OCI-LY7 (cell line): ENCODE measurements at regions not wholly inside any gene's neighbourhood (a gene's known extent, or its start where the extent isn't known, plus 50 kb on each side); places are given as distances from the start of the nearest gene placed in this dataset.

Experiments used
- BruUV-seq: library from RNA; stranded (reverse); fragments of 400-500 nt; replicated peaks from 2 replicates; lab custom pipeline; 2021; lab: Mats Ljungman, UMichigan
- CTCF ChIA-PET: fragments of 300-600 bp; sonication (Branson Sonifier 250); formaldehyde crosslinking; loops from one replicate; lab custom pipeline; 2022; ENCODE audit warnings: antibody characterized with exemption; ENCODE audit not compliant: unreplicated experiment; lab: Charles Lee
- POLR2A ChIA-PET: fragments of 300-600 bp; sonication (Branson Sonifier 250); formaldehyde crosslinking; loops from one replicate; lab custom pipeline; 2022; ENCODE audit warnings: antibody characterized with exemption; lab: Charles Lee
- DNase-seq: peaks from one replicate; pipeline ENCODE4 v3.0.0-alpha.2; 2015; ENCODE audit warnings: low spot score
- H2AFZ ChIP-seq: fragments of 200-600 bp; sonication (generic), shearing (Covaris generic); 2 replicates; pipeline ENCODE4 v1.6.1; 2014; ENCODE audit warnings: mild to moderate bottlenecking, antibody characterized with exemption, low read length, moderate library complexity
- H3K27ac ChIP-seq: fragments of 200-600 bp; sonication (generic); 2 replicates; pipeline ENCODE4 v1.5.1; 2014; ENCODE audit warnings: mixed run types, low read depth, mild to moderate bottlenecking, moderate library complexity, low read length, inconsistent platforms; ENCODE audit not compliant: poor library complexity, severe bottlenecking
- H3K36me3 ChIP-seq: fragments of 200-600 bp; sonication (generic); 2 replicates; pipeline ENCODE4 v1.6.1; 2014; ENCODE audit warnings: mild to moderate bottlenecking, antibody characterized with exemption, low read length, moderate library complexity, mixed read lengths; ENCODE audit not compliant: insufficient read depth
- H3K4me1 ChIP-seq: fragments of 200-600 bp; sonication (generic); 2 replicates; pipeline ENCODE4 v1.5.1; 2014; ENCODE audit warnings: mild to moderate bottlenecking, low read length; ENCODE audit not compliant: insufficient read depth, poor library complexity, severe bottlenecking
- H3K4me2 ChIP-seq: fragments of 200-600 bp; sonication (generic); 2 replicates; pipeline ENCODE4 v1.6.1; 2014; ENCODE audit warnings: mild to moderate bottlenecking, low read length
- H3K4me3 ChIP-seq: fragments of 200-600 bp; sonication (generic); 2 replicates; pipeline ENCODE4 v1.5.1; 2014; ENCODE audit warnings: mild to moderate bottlenecking, low read depth, low read length; ENCODE audit not compliant: poor library complexity, severe bottlenecking
- H3K79me2 ChIP-seq: fragments of 200-600 bp; sonication (generic); 2 replicates; pipeline ENCODE4 v1.6.1; 2016; ENCODE audit warnings: low read depth, mild to moderate bottlenecking, low read length, moderate library complexity, mixed read lengths; ENCODE audit not compliant: insufficient read depth
- H3K9me2 ChIP-seq: fragments of 200-600 bp; sonication (generic); 2 replicates; pipeline ENCODE4 v1.6.1; 2016; ENCODE audit warnings: mild to moderate bottlenecking, low read length, mixed read lengths; ENCODE audit not compliant: insufficient read depth
- H3K9me3 ChIP-seq: fragments of 200-600 bp; sonication (generic); 2 replicates; pipeline ENCODE4 v1.6.1; 2014; ENCODE audit warnings: mild to moderate bottlenecking, mixed run types, low read length, mixed read lengths
- H4K20me1 ChIP-seq: fragments of 200-600 bp; sonication (generic); 2 replicates; pipeline ENCODE4 v1.6.1; 2014; ENCODE audit warnings: mild to moderate bottlenecking, antibody characterized with exemption, low read length, moderate library complexity, mixed read lengths; ENCODE audit not compliant: insufficient read depth
- CTCF ChIP-seq: fragments of 200-600 bp; sonication (generic); conservative IDR thresholded peaks from 2 replicates; pipeline ENCODE4 v1.5.1; 2014; ENCODE audit warnings: mild to moderate bottlenecking, antibody characterized with exemption, low read length, moderate library complexity, mixed read lengths
- EZH2phosphoT487 ChIP-seq: fragments of 200-600 bp; sonication (generic); IDR thresholded peaks from 2 replicates; pipeline ENCODE4 v1.6.1; 2018; ENCODE audit warnings: low read depth, borderline replicate concordance, mild to moderate bottlenecking, mixed run types, antibody characterized with exemption, low read length, moderate library complexity, mixed read lengths
- intact Hi-C: fragments of 100-400 bp; cut with micrococcal nuclease; formaldehyde crosslinking; loops from one replicate; pipeline ENCODE4 v1.10.0; 2022; ENCODE audit not compliant: unreplicated experiment

GRCh38 chr9:91060520-91061343, 259.1 kb downstream of the SYK start:
- H3K36me3 ChIP-seq, result no peaks in the 10 kb centered on the region
- DNase-seq, result no peak
- no peak overlapping the region for H2AFZ ChIP-seq
- no peaks in the 10 kb centered on the region for H3K9me2 ChIP-seq
- intact Hi-C loops, result no loop called here
- H3K4me3 ChIP-seq, result no peak overlapping the region
- no TSS peak for BruUV-seq
- H3K9me3 ChIP-seq, result no peaks in the 10 kb centered on the region
- no peak for TF ChIP-seq EZH2phosphoT487
- no peak for TF ChIP-seq CTCF
- H3K79me2 ChIP-seq, result no peaks in the 10 kb centered on the region
- no peak overlapping the region for H3K4me2 ChIP-seq
- H3K27ac ChIP-seq, result no peak overlapping the region
- POLR2A ChIA-PET, result interaction anchor here (1.0 to 2.1 kb wide), 3 partner anchors 11 to 42 kb away, joined by 3 to 9 read pairs (median 4); no protein-coding TSS in a partner anchor
- CTCF ChIA-PET, result no interaction called here
- peaks cover 12% of the 10 kb centered on the region for H3K4me1 ChIP-seq
- no peaks in the 10 kb centered on the region for H4K20me1 ChIP-seq

- H3K27ac ChIP-seq, result no peak overlapping the region
- intact Hi-C loops, result no loop called here
- H3K9me2 ChIP-seq, result no peaks in the 10 kb centered on the region
- peaks cover 7% of the 10 kb centered on the region for H3K4me1 ChIP-seq
- H3K36me3 ChIP-seq, result no peaks in the 10 kb centered on the region
- no peaks in the 10 kb centered on the region for H3K79me2 ChIP-seq
- H2AFZ ChIP-seq, result no peak overlapping the region
- TF ChIP-seq CTCF (no peak), EZH2phosphoT487 (no peak)
- DNase-seq, result no peak
- ChIA-PET POLR2A (interaction anchor here (0.6 to 1.5 kb wide), 5 partner anchors 10 to 37 kb away, joined by 3 to 4 read pairs (median 3); no protein-coding TSS in a partner anchor), CTCF (no interaction called here)
- no peaks in the 10 kb centered on the region for H3K9me3 ChIP-seq
- BruUV-seq, result no TSS peak
- H4K20me1 ChIP-seq, result no peaks in the 10 kb centered on the region
- no peak overlapping the region for H3K4me2 ChIP-seq
- H3K4me3 ChIP-seq, result no peak overlapping the region
These were observed 259.9 kb downstream of the SYK start for GRCh38 chr9:91061506-91061905.

- no peak for TF ChIP-seq EZH2phosphoT487
- no peak for TF ChIP-seq CTCF
- no TSS peak for BruUV-seq
- Histone ChIP-seq H3K4me2 (no peak overlapping the region), H4K20me1 (no peaks in the 10 kb centered on the region), H3K27ac (no peak overlapping the region), H3K36me3 (no peaks in the 10 kb centered on the region), H2AFZ (no peak overlapping the region), H3K9me2 (no peaks in the 10 kb centered on the region), H3K4me1 (no peaks in the 10 kb centered on the region), H3K79me2 (no peaks in the 10 kb centered on the region), H3K4me3 (no peak overlapping the region), H3K9me3 (no peaks in the 10 kb centered on the region)
- intact Hi-C loops, result no loop called here
- no peak for DNase-seq
- ChIA-PET CTCF (no interaction called here), POLR2A (interaction anchor here (0.9 to 1.5 kb wide), 4 partner anchors 9 to 38 kb away, joined by 3 to 4 read pairs (median 3); no protein-coding TSS in a partner anchor)
These were observed 260.7 kb downstream of the SYK start for GRCh38 chr9:91062281-91062680.
